Panc1 (cell line): ENCODE measurements at regions not wholly inside any gene's neighbourhood (a gene's known extent, or its start where the extent isn't known, plus 50 kb on each side); places are given as distances from the start of the nearest gene placed in this dataset.

Source experiments
- CTCF ChIP-seq: fragments of 450-650 bp; IDR thresholded peaks from 2 replicates; pipeline ENCODE4 v1.5.1; 2017; ENCODE audit warnings: mild to moderate bottlenecking
- POLR2AphosphoS5 ChIP-seq: IDR thresholded peaks from 2 replicates; pipeline ENCODE4 v1.6.1; 2012; ENCODE audit warnings: mild to moderate bottlenecking, low read depth, low read length, moderate library complexity

GRCh38 chr15:93206893-93207292 is 117.9 kb upstream of the RGMA start:
- TF ChIP-seq POLR2AphosphoS5 (no peak), CTCF (no peak)
